NCI-H1417 (cell line): ENCODE measurements at regions not wholly inside any gene's neighbourhood (a gene's known extent, or its start where the extent isn't known, plus 50 kb on each side); places are given as distances from the start of the nearest gene placed in this dataset.

Source experiments
- DNase-seq, 3 experiments: peaks; one replicate each; lab custom pipeline; 2025; lab: John Stamatoyannopoulos, UW

DNA sequence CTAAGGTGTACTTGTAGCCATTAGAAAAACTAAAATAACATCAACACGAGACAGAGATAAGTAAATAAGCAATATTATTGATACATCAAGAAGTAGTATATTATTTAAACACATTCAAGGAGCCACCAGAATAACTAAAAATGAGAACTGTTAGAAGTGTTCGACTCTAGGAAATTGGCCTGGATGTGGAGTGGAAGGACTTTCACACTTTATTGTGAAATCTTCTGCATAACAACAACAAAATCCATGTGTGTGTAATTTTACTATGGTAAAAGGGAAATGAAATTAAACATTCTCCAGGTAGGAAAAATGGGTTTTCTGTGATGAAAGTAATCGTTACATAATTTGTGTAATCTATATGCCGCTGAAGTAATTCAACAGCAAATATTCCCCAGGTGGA, 96.3 kb upstream of the RNF152 start:
- no peak for DNase-seq

DNA sequence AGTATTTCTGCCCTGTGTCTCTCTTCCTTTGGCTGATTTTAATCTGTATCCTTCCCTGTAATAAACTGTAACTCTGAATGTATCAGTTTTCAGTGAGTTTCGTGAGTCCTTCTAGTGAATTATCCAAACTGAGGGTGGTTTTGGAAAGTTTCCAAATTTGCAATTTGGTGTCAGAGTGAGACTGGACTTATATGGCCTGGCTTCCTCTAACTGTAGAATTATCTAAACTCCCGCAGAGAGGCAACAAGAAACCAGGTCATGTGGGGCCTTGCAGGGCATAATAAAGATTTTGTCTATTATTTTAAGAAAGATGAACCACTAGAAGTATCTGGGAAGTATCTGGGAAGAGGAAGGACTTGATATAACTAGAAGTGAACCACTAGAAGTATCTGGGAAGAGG, 95.3 kb upstream of the RNF152 start:
- DNase-seq: no peak

DNA sequence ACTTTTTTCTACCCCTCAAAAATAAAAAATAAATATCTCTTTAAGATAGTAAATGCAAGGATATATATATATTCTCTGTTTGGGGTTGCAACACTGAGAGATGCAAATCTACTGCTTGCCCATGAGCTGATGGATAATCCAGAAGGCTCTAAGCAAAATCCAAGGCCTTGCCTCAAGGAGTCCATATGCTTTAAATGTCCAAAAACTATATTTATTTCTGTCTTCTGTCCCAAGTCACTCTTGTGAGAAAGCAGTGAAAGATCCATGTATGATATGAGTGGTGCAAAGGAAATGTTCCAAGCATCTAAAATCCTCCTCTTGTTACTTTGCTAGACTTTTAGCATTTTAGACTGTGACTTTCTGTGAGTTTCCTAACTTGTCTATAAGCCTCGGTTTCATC, 92.9 kb upstream of the RNF152 start:
- no peak for DNase-seq

DNA sequence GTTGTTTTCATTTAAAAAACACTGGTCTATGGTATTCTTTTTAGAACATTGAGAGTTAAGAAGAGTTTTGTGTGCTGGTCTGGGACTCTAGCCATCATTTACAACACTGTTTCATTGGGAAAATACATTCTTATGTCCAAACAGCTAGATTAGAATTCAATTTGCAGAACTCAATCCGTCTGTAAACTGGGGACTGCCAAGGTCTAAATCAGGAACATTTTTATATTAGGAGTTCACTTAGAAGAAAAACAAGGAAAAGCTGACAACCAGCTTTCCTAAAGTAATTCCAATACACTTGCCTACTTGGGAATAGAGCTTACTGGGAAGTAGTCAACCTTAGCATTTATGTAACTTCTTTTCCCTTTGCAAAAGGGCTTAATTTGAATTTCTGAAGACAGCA, 91.5 kb upstream of the RNF152 start:
- no peak for DNase-seq

DNA sequence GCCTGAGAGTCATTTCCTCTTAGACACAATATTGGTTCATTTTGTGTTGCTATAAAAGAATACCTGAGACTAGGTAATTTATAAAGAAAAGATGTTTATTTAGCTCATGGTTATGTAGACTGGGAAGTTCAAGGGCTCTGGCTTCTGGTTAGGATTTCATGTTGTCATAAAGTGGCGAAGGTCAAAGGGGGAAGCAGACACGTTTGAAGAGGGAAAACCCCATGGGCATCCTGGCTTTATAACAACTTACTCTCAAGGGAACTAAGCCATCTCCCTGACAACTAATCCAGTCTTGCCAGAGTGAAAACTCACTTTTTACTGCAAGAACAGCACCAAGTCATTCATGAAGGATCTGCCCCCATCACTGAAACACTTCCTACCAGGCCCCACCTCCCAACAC, 89.7 kb upstream of the RNF152 start:
- no peak for DNase-seq

DNA sequence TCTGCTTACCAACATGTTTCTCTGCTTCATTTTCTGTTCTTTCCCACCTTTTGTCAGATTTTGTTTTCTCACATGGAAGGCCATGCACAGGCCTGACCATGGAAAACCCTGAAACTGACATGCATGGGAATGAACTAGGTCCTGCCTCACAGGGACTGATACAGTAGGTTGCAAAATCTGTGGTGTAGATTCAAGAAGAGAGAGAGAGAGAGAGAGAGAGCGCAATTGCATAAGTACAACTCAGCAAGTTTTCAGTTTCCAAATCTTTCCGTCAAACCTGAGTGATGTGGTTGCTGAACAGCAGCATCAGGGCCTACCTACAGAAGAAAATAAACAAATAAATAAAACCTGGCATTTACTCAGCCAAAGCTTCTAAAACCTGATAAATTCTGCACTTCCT, 87.5 kb upstream of the RNF152 start:
- no peak for DNase-seq

DNA sequence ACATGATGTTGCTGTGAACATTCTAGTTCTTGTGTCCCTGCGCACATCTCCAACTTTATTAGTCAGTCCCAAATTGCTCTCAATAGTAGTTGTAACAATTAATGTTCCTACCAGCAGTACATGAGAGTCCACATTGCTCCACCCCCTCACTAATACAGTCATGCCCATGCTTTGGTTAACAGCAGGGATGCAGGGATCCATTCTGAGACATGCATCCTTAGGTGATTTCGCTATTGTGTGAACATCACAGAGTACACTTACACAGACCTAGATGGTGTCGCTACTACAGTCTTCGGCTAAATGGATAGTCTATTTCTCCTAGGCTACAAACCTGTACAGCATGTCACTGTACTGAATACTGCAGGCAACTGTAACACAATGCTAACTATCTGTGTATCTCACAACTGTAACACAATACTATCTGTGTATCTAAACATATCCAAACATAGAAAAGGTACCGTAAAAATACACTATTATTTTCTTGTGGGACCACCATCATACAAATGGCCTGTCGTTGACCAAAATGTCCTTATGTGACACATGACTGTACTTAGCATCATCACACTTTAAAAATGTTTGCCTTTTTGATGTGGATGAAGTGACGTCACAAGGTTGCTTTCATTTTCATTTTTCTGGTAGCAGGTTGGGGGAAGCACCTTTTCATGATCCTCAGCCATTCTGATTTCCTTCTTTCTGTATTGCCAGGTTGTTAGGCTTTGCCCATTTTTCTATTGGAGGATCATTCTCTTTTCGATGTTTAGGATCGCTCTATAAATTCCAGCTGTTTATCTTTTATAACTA, 82.9 kb upstream of the RNF152 start:
- DNase-seq: no peak

DNA sequence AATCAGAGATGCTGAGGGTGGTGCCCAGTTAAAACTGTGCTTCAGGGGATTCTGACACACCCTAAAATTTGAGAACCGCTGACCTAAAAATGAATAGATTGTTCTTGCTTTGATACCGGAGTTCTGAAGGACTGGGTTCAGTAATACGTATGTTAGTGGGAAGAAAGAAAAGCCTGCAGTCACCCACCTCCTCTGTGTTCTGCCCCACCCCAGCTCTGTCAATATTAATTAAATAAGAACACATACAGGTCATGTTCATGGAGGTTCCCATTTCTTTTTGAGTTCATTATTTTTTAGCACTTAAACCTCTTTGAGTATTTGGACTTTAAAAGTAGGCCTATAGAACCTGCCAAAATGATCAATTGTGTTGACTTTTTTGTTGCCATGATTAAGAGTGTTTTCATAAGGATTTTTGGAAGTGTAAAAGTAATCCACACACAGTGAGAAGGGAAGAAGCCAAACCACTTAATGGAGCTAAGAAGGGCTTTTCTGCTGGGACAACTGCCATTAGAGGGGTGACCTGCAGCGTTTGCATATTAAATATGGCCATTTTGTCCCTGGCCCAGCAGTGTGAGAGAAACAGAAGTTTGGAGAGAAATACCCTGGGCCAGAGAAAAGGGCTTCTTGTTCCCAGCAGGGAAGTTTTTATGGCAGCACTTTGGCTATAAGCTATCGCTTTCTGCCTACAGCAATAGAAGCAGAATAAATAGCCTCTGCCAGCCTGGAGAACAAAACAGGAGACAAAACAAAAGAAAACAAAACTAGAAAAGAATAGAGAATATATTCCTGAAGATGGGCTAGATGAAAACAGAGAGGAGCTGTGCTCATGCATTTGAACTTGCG, 80.7 kb upstream of the RNF152 start:
- peak in 1 of 3 experiments; percentile 38 for DNase-seq

DNA sequence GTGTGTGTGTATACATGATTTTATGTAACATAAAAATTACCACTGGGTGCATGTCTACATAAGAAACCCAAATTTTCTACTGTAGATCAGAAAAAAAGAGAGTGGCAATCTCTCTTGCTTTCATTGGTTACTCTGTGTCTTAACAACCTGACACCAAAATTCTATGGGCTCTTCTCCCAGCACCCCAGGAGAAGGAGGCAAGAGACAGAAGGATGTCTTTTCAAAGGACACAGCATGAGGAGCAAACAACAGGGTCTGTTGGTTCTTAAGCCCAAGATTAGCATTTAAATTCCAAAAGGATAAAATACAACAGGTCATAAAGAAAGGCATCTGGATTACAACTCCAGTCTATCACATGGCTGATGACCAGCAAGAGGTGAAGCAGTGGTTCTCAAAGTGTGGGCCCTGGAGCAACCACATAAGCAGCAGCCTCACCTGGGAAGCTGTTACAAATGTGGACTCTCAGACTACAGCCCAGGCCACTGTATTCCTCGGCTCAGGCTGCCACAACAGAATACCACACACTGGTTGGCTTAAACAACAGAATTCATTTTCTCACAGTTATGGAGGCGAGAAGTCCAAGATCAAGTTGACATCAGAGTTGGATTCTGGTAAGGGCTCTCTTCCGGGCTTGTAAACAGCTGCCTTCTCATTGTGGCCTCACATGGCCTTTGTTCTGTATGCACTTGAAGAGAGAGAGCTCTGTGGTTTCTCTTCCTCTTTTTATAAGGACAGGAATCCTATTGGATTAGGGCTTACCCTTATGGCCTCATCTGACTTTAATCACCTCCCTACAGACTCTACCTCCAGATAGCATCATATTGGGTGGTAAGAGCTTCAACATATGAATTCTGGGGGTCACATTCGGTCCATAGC, 79.8 kb upstream of the RNF152 start:
- DNase-seq: peak in 2 of 3 experiments; percentile 4 to 39

DNA sequence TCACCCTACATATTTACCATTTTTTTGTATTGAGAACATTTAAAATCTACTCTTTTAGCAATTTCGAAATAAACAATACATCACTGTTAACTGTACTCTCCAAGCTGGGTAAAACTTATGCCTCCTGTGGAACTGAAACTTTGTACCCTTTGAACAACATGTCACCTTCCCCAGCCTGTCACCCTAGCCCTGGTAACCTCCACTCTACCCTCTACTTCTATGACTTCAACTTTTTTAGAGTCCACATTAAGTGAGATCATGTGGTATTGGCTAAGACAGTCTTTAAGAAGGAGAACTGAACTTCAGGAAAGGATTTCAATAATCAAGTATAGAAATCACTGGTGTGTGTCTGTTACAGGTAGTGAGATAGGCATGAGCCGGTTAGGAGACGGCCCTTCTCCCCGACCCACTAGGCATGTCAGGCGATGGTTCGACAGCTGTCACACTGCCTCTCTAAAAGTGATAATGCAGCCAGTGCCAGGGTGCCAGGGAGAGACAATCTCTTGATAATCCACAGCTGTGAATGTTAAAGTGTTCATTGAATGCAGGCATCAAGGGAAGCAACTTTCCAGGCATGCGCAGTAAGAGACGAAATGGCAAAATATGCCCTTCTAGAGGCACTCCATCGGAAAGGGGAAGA, 74.6 kb upstream of the RNF152 start:
- no peak for DNase-seq

DNA sequence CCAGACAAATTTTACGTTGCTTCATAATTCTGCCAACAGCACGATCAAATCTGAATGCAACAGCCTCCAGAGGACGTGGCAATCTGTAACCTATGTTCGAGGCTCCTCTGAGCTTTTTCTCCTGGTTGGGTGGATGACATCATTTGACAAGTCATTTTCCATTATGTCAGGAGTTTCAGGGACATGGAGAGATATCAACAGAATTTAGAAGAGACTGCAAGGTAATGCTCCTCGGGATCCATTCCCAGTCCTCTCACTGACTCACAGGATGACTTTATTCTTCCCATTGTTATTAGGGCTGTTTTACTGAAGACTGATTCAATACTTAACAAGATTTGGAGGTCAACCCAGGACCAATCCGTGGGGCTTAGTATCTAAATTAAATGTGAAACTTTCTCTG, 72.5 kb upstream of the RNF152 start:
- DNase-seq: no peak

DNA sequence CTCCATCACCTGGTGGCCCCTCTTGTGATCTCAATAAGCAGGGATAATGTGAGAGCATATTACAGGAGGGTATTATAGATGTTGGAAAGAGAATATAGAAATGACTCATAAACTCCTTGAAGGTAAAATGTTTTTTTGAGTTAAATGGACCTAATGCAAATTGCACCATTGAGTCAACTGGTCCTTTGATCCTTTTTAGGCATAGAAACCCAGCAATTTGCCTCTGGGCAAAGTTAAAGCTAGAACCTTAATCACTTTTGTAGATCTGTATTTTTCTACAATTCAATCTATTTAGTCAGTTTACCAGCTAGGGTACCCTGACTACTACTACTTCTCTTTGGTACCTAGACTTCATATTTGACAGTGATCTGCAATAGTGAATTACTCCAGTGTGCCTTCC, 71.8 kb upstream of the RNF152 start:
- no peak for DNase-seq

DNA sequence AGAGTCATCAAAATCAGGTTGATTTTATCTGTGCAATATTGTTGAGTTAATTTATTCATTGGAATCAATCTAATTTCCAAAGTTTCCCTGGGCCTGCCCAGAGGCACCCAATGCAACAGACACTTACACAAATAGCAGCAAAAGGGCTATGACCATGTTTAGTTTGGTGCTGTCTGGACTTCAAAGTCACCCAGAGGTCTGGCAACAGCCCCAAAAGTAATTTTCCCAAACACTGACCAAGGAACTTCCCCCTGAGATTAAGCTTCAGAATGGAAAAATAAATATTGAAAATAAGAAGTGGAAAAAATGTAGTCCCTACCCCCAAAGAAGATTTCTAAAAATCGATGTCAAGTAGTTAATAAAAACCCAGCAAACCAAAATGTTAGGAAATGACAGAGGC, 70.9 kb upstream of the RNF152 start:
- no peak for DNase-seq

DNA sequence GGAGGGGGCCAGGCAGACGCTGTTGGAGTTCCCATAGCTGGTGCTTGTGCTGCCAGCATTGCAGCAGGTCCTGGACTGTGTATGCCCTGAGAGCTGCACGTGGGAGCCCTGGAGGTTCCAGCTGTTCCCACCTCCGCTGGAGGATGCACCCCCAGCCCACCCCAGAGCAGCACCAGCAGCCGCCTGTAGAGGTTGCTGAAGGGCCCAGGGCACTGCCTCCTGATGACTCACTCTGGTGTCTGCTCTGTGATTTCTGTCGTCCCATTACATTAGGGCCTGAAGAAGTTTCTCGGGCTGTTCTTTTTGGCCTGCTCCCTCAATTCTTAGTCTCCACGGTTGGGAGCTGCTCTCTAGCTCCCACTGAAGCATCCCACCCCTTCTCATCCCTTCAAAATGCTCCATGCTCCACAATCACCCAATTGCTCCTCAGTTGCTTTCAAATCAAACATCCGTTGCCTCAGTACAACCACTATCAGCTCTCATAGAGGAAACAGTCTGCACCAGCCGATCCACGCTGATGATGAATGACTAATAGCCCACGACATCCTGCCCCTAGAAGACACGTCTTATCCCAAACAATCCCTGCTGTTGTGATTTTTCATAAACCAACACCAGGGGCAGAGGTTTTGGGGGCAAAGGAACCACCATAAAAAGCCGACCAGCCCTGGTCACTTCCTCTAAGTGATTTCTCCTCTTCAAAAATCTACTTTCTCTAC, 65.2 kb upstream of the RNF152 start:
- DNase-seq: no peak

DNA sequence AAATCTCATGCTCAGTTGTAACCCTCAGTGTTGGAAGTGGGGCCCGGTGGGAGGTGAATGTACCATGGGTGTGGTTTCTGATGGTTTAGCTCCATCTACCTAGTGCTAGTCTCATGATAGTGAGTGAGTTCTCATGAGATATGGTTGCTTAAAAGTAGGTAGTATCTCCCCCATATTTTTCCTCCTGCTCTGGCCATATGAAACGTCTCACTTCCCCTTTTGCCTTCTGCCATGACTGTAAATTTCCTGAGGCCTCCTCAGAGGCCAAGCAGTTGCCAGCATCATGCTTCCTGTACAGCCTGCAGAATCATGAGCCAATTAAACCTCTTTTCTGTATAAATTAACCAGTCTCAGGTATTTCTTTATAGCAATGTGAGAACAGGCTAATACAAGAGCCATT, 62.8 kb upstream of the RNF152 start:
- no peak for DNase-seq

DNA sequence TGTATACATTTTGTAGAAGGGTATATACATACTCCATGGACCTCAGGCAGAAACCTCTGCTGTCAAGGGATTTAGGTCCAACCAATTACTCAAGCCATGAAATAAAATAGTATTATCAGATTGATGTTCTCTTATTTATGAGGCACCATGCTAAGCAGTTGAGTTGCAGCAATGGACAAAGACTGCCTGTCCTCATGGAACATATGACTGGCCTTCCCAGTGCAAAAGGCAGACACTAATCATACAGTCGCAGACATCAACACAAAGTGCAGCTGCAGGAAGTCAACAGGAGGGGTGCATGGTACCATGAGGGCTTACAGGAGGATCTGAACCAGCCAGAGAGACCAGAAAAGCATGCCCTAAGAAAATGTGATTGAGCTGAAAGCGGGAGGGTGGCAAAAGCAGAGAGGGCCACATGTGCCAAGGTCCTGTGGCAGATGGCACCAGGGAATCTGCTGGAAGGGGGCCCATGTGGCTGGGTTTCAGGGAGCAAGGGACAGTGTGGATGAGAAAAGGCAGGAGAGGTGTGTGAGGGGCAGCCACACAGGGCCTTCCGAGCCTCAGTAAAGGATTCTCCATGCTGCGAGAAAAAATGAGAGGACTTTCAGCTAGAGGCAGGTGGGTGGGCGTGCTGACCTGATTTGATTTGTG, 61.4 kb upstream of the RNF152 start:
- no peak for DNase-seq

DNA sequence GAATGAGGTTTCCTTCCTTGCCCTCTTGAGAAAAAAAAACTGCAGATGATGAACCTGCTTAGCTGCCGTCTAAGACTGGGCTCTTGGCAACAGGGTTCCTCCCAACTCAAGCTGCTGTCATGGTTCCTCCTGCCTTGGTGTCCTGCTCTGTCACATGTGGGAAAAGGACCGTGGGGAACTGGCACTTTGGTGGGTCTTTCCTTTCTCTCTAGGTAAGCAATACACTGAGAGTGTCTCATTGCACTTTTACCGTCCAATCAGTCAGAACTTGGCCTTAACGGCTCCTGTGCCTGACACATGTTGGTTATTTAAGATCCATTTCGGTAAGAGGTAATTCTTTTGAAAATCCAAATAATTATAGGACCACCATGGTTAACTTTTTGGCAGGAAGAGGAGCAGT, 60.8 kb upstream of the RNF152 start:
- no peak for DNase-seq

DNA sequence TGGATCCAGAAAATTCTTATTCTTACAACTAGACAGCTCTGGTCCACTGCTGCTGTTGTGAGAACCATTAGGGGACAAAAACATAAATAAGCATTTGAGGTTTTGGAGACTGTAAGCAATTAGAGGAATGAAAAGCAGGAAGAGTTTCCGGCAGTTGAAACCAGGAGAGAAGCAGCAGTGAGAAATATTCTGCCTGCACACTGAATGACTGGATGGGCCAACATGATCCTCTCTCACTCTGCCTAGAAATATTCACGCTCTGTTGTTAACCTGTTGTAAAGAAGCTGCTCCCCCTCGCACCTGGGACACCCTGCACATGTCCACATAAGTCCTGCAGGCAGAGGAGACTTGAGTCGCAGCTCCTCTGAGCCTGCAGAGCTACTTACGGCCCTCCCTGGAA, 60.4 kb upstream of the RNF152 start:
- DNase-seq: no peak

DNA sequence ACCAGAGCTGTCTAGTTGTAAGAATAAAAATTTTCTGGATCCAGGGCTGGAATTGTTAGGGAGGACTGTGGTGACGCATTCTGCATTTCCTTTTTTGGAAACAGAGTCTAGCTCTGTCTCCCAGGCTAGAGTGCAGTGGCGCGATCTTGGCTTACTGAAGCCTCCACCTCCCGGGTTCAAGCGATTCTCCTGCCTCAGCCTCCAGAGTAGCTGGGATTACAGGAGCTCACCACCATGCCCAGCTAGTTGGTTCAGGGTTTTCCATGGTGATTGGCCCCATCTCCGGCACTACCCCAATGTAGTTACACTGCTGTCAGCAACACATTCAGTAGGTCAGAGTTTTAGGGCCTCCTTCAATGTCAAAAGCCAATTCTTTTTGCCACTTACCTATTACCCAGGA, 58.6 kb upstream of the RNF152 start:
- no peak for DNase-seq

DNA sequence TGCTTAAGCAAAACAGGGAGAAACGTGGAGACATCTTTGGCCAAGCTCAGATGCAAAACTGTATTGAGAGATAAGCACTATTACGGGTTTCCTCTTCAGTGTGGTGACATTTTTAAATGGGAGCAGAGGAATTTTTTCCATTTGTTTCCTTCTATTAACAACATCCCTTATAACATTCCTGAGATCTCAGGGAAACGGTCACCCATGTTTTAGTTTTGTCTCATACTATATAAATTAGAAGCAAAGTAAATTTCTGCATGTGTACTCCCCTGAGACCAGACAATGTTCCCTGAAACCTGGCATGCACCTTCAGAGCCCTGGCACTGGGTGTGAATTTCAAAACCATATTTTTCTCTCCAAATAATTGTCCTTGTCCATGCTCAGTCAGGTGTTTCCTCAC, 57.6 kb upstream of the RNF152 start:
- DNase-seq: no peak

DNA sequence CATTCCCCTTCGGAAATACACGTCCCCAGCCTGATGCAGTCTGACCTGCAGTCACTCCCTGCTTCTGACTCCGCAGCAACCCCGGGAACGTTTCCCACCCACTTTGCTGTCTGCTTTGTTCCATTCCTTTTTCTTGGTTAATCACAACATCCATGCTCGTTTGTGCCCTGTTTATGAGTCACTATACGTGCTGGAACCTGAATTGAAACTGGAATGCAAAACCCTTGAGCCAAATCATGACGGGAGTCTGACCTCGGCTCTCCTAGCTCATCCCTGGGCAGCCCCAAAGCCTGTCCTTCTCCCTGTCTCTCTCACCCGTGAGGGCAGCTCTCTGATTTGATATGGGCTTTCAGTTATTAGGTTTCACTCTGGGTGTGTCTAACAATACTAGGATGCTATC, 57.1 kb upstream of the RNF152 start:
- DNase-seq: no peak
